GM23248 (cell line): ENCODE measurements at regions not wholly inside any gene's neighbourhood (a gene's known extent, or its start where the extent isn't known, plus 50 kb on each side); places are given as distances from the start of the nearest gene placed in this dataset.

Experiments
- EZH2 ChIP-seq: fragments of 200-600 bp; sonication (generic); IDR thresholded peaks from 2 replicates; pipeline ENCODE4 v1.6.1; 2018; ENCODE audit warnings: antibody characterized with exemption, mild to moderate bottlenecking; ENCODE audit not compliant: insufficient read depth, poor library complexity, severe bottlenecking
- EZH2phosphoT487 ChIP-seq: fragments of 200-600 bp; sonication (generic); IDR thresholded peaks from 2 replicates; pipeline ENCODE4 v1.6.1; 2018; ENCODE audit warnings: antibody characterized with exemption, moderate library complexity, mild to moderate bottlenecking, low read depth; ENCODE audit not compliant: insufficient read depth

GRCh38 chr9:21653589-21653988, 148.8 kb upstream of the MTAP start:
- no peak for TF ChIP-seq EZH2
- TF ChIP-seq EZH2phosphoT487, result no peak
